ENCODE measurements at regions not wholly inside any gene's neighbourhood (a gene's known extent, or its start where the extent isn't known, plus 50 kb on each side); places are given as distances from the start of the nearest gene placed in this dataset.

GRCh38 chr5:5711592-5711991 lies 289.1 kb downstream of the ICE1 start:
- no peak for DNase-seq (ENCODE audit: low spot score)
- no peak overlapping the region for H3K27ac ChIP-seq
- no peak overlapping the region for H3K4me3 ChIP-seq
- TF ChIP-seq CTCF (IDR thresholded peaks at IDR 0.05): no peak
- no peaks in the 10 kb centered on the region for H3K9me3 ChIP-seq
- H3K27me3 ChIP-seq: no peaks in the 10 kb centered on the region
- H3K36me3 ChIP-seq: no peaks in the 10 kb centered on the region
- H3K4me1 ChIP-seq: no peaks in the 10 kb centered on the region

- H3K27me3 ChIP-seq: no peaks in the 10 kb centered on the region
- no peak for TF ChIP-seq CTCF (IDR thresholded peaks at IDR 0.05)
- no peak overlapping the region for H3K27ac ChIP-seq
- no peaks in the 10 kb centered on the region for H3K9me3 ChIP-seq
- no peaks in the 10 kb centered on the region for H3K36me3 ChIP-seq
- no peak overlapping the region for H3K4me3 ChIP-seq
- no peak for DNase-seq (ENCODE audit: low spot score)
- no peaks in the 10 kb centered on the region for H3K4me1 ChIP-seq
Observed at GRCh38 chr5:5711112-5711511, 288.6 kb downstream of the ICE1 start.

GRCh38 chr5:5710471-5710870 lies 288.0 kb downstream of the ICE1 start:
- Histone ChIP-seq H3K4me1 (no peaks in the 10 kb centered on the region), H3K27me3 (no peaks in the 10 kb centered on the region), H3K27ac (no peak overlapping the region), H3K9me3 (no peaks in the 10 kb centered on the region), H3K36me3 (no peaks in the 10 kb centered on the region), H3K4me3 (no peak overlapping the region)
- no peak for TF ChIP-seq CTCF (IDR thresholded peaks at IDR 0.05)
- no peak for DNase-seq (ENCODE audit: low spot score)

GRCh38 chr5:5708367-5708919 lies 286.0 kb downstream of the ICE1 start:
- H3K36me3 ChIP-seq: no peaks in the 10 kb centered on the region
- no peaks in the 10 kb centered on the region for H3K4me1 ChIP-seq
- DNase-seq (ENCODE audit: low spot score): no peak
- no peaks in the 10 kb centered on the region for H3K27me3 ChIP-seq
- H3K9me3 ChIP-seq: no peaks in the 10 kb centered on the region
- no peak overlapping the region for H3K4me3 ChIP-seq
- TF ChIP-seq CTCF (IDR thresholded peaks at IDR 0.05): no peak
- no peak overlapping the region for H3K27ac ChIP-seq

- Histone ChIP-seq H3K9me3 (no peaks in the 10 kb centered on the region), H3K36me3 (no peaks in the 10 kb centered on the region), H3K4me1 (no peaks in the 10 kb centered on the region), H3K4me3 (no peak overlapping the region), H3K27me3 (no peaks in the 10 kb centered on the region), H3K27ac (no peak overlapping the region)
- DNase-seq (ENCODE audit: low spot score): no peak
- no peak for TF ChIP-seq CTCF (IDR thresholded peaks at IDR 0.05)
Observed at GRCh38 chr5:5705010-5705409, 282.5 kb downstream of the ICE1 start.

- no peaks in the 10 kb centered on the region for H3K36me3 ChIP-seq
- H3K4me1 ChIP-seq: no peaks in the 10 kb centered on the region
- no peaks in the 10 kb centered on the region for H3K27me3 ChIP-seq
- H3K27ac ChIP-seq: no peak overlapping the region
- TF ChIP-seq CTCF (IDR thresholded peaks at IDR 0.05): no peak
- H3K4me3 ChIP-seq: no peak overlapping the region
- no peaks in the 10 kb centered on the region for H3K9me3 ChIP-seq
- DNase-seq (ENCODE audit: low spot score): no peak
Observed at GRCh38 chr5:5704352-5704751, 281.9 kb downstream of the ICE1 start.

All from right atrium auricular region (tissue), 2 donors.